ENCODE measurements at regions not wholly inside any gene's neighbourhood (a gene's known extent, or its start where the extent isn't known, plus 50 kb on each side); places are given as distances from the start of the nearest gene placed in this dataset.

- TF ChIP-seq CTCF (IDR thresholded peaks at IDR 0.05; ENCODE audit: low read depth, low read length) (no peak), POLR2A (IDR thresholded peaks at IDR 0.05; ENCODE audit: extremely low read depth, insufficient read length) (no peak), MYC (IDR thresholded peaks at IDR 0.05; ENCODE audit: low read depth, low read length) (no peak)
- TF ChIP-seq, protein P1, sequence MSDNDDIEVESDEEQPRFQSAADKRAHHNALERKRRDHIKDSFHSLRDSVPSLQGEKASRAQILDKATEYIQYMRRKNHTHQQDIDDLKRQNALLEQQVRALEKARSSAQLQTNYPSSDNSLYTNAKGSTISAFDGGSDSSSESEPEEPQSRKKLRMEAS (IDR thresholded peaks at IDR 0.05; ENCODE audit: low read depth, low read length), result no peak
Measured at GRCh38 chr14:106505366-106505765, 979.0 kb downstream of the TMEM121 start.

All from NB4 (cell line).